SK-N-SH (cell line): ENCODE measurements at regions not wholly inside any gene's neighbourhood (a gene's known extent, or its start where the extent isn't known, plus 50 kb on each side); places are given as distances from the start of the nearest gene placed in this dataset.

Experiments
- CTCF ChIA-PET: fragments of 300-600, 350-600 bp; formaldehyde crosslinking; extraction: SDS; loops from one replicate; lab custom pipeline; 2021; lab: Yijun Ruan, JAX
- POLR2A ChIA-PET: fragments of 350-600 bp; sonication (Branson Sonifier 250); formaldehyde crosslinking; extraction: SDS; loops from one replicate; lab custom pipeline; 2020; ENCODE audit warnings: antibody characterized with exemption, inconsistent platforms; lab: Yijun Ruan, JAX
- DNase-seq: peaks from one replicate; pipeline ENCODE4 v3.0.0; 2012
- H2AFZ ChIP-seq: fragments of 200-600 bp; sonication (generic); 2 replicates; pipeline ENCODE4 v1.8.1; 2016; ENCODE audit warnings: antibody characterized with exemption, mild to moderate bottlenecking, low read depth
- H3F3A ChIP-seq: fragments of 200-600 bp; sonication (generic); replicated peaks from 2 replicates; pipeline ENCODE3; 2016; ENCODE audit warnings: antibody characterized with exemption, mild to moderate bottlenecking; ENCODE audit not compliant: insufficient read depth
- H3K27ac ChIP-seq, 2 experiments: fragments of 200-500 bp in 1 of 2; fragments of 200-600 bp in 1 of 2; sonication (Bioruptor generic) in 1 of 2; sonication (generic), shearing (Covaris generic) in 1 of 2; 2 replicates each; pipeline versions ENCODE4 v1.5.1 to v1.6.1; 2014 to 2016; ENCODE audit warnings: low read depth in 2 of 2, inconsistent platforms in 1 of 2, low read length in 1 of 2, mild to moderate bottlenecking in 1 of 2, mixed read lengths in 1 of 2
- H3K27me3 ChIP-seq: fragments of 200-600 bp; sonication (generic), shearing (Covaris generic); 2 replicates; pipeline ENCODE4 v1.6.1; 2016; ENCODE audit warnings: mixed run types; ENCODE audit not compliant: insufficient read depth
- H3K36me3 ChIP-seq, 2 experiments: fragments of 200-500 bp in 1 of 2; fragments of 200-600 bp in 1 of 2; sonication (Bioruptor generic) in 1 of 2; sonication (generic) in 1 of 2; replicated peaks in 1 of 2; 2 replicates each; pipeline versions ENCODE3 to v1.5.1; 2014 to 2016; ENCODE audit warnings: low read length in 1 of 2, mild to moderate bottlenecking in 1 of 2; ENCODE audit not compliant: insufficient read depth in 2 of 2, control insufficient read depth in 1 of 2
- H3K4me1 ChIP-seq, 2 experiments: fragments of 200-500 bp in 1 of 2; fragments of 200-600 bp in 1 of 2; sonication (Bioruptor generic) in 1 of 2; sonication (generic), shearing (Covaris generic) in 1 of 2; 2 replicates each; pipeline versions ENCODE4 v1.5.1 to v1.6.1; 2014 to 2016; ENCODE audit warnings: low read depth in 1 of 2, low read length in 1 of 2, mixed run types in 1 of 2; ENCODE audit not compliant: insufficient read depth in 2 of 2, control insufficient read depth in 1 of 2
- H3K4me2 ChIP-seq: fragments of 200-600 bp; sonication (generic), shearing (Covaris generic); 2 replicates; pipeline ENCODE4 v1.6.1; 2017; ENCODE audit warnings: mixed run types
- H3K4me3 ChIP-seq, 2 experiments: fragments of 200-500 bp in 1 of 2; fragments of 200-600 bp in 1 of 2; sonication (Bioruptor generic) in 1 of 2; sonication (generic), shearing (Covaris generic) in 1 of 2; 2 replicates each; pipeline versions ENCODE4 v1.5.1 to v1.8.1; 2014 to 2016; ENCODE audit warnings: low read depth in 2 of 2, inconsistent platforms in 1 of 2, low read length in 1 of 2, mild to moderate bottlenecking in 1 of 2, mixed read lengths in 1 of 2, moderate library complexity in 1 of 2
- H3K79me2 ChIP-seq: fragments of 200-600 bp; sonication (generic); 2 replicates; pipeline ENCODE4 v1.8.1; 2017; ENCODE audit warnings: mild to moderate bottlenecking; ENCODE audit not compliant: insufficient read depth
- H3K9ac ChIP-seq: fragments of 200-600 bp; sonication (generic); 2 replicates; pipeline ENCODE4 v1.6.1; 2017; ENCODE audit warnings: mixed run types
- H3K9me2 ChIP-seq: fragments of 200-600 bp; sonication (generic); 2 replicates; pipeline ENCODE4 v1.6.1; 2017; ENCODE audit warnings: mixed run types
- H3K9me3 ChIP-seq: fragments of 200-600 bp; sonication (generic); 2 replicates; pipeline ENCODE4 v1.6.1; 2017; ENCODE audit warnings: mixed run types, mild to moderate bottlenecking, moderate library complexity
- H4K20me1 ChIP-seq: fragments of 200-600 bp; sonication (generic); 2 replicates; pipeline ENCODE4 v1.6.1; 2017; ENCODE audit warnings: mild to moderate bottlenecking, mixed run types; ENCODE audit not compliant: insufficient read depth
- CHD2 ChIP-seq: fragments of 150-350 bp; IDR thresholded peaks from 2 replicates; pipeline ENCODE4 v1.6.1; 2018; ENCODE audit warnings: low read length; ENCODE audit not compliant: partially characterized antibody
- ELF1 ChIP-seq: IDR thresholded peaks from 2 replicates; pipeline ENCODE4 v1.4.0; 2012
- EZH2phosphoT487 ChIP-seq: fragments of 200-600 bp; sonication (generic); IDR thresholded peaks from 2 replicates; pipeline ENCODE4 v1.6.1; 2017; ENCODE audit warnings: low read depth, mixed run types, mild to moderate bottlenecking, antibody characterized with exemption, moderate library complexity, borderline replicate concordance
- GABPA ChIP-seq: IDR thresholded peaks from 2 replicates; pipeline ENCODE4 v1.4.0; 2012; ENCODE audit warnings: low read depth, mild to moderate bottlenecking
- JUND ChIP-seq: IDR thresholded peaks from 2 replicates; pipeline ENCODE4 v1.4.0; 2012
- NFIC ChIP-seq: IDR thresholded peaks from 2 replicates; pipeline ENCODE4 v1.4.0; 2012; ENCODE audit warnings: borderline replicate concordance
- POLR2AphosphoS5 ChIP-seq: IDR thresholded peaks from 2 replicates; pipeline ENCODE4 v1.6.1; 2012; ENCODE audit warnings: low read depth, low read length
- RAD21 ChIP-seq: IDR thresholded peaks from 2 replicates; pipeline ENCODE4 v1.6.1; 2012; ENCODE audit warnings: mild to moderate bottlenecking, low read length
- RCOR1 ChIP-seq: fragments of 150-350 bp; IDR thresholded peaks from 2 replicates; pipeline ENCODE4 v1.6.1; 2017; ENCODE audit warnings: antibody characterized with exemption, low read length
- SMC3 ChIP-seq: IDR thresholded peaks from 2 replicates; pipeline ENCODE4 v1.6.1; 2012; ENCODE audit warnings: low read depth, low read length, improper control_type of control experiment
- USF1 ChIP-seq: IDR thresholded peaks from 2 replicates; pipeline ENCODE4 v1.4.0; 2012; ENCODE audit warnings: low read depth, borderline replicate concordance
- YY1 ChIP-seq: IDR thresholded peaks from 2 replicates; pipeline ENCODE4 v1.4.0; 2012; ENCODE audit warnings: low read depth, mild to moderate bottlenecking
- WGBS: methylation state at CpG from one replicate; pipeline ENCODE4 v1.1.6; 2017; ENCODE audit warnings: low lambda C conversion rate; 5-methylcytosine and 5-hydroxymethylcytosine counted together

- DNase-seq, result no peak
- Histone ChIP-seq H2AFZ (no peak overlapping the region), H3K27ac (no peak overlapping the region), H3K4me1 (no peaks in the 10 kb centered on the region; a peak in 1 of 4 replicates), H3K4me3 (no peak overlapping the region), H3K9me2 (no peaks in the 10 kb centered on the region), H3F3A (no peaks in the 10 kb centered on the region), H4K20me1 (no peaks in the 10 kb centered on the region), H3K27me3 (no peaks in the 10 kb centered on the region; the same call in 1 of the 2 replicates), H3K36me3 (no peaks in the 10 kb centered on the region), H3K4me2 (no peak overlapping the region), H3K9me3 (no peaks in the 10 kb centered on the region), H3K9ac (no peak overlapping the region), H3K79me2 (no peaks in the 10 kb centered on the region)
- 1% methylated on average over 3 of the region's 3 CpGs for WGBS
- ChIA-PET POLR2A (no interaction called here), CTCF (no interaction called here)
- TF ChIP-seq GABPA (no peak), CHD2 (no peak)
- TF ChIP-seq, all 33 proteins: peak for 0
These were observed 446.4 kb downstream of the EPHA4 start for GRCh38 chr2:221125691-221126090.

GRCh38 chr2:221129657-221130056 lies 442.4 kb downstream of the EPHA4 start:
- H3K27me3 ChIP-seq, result no peaks in the 10 kb centered on the region
- no peak overlapping the region for H3K9ac ChIP-seq
- no peak for TF ChIP-seq RCOR1
- no peak for TF ChIP-seq SMC3
- H3K9me2 ChIP-seq, result no peaks in the 10 kb centered on the region
- H3K4me1 ChIP-seq, result no peaks in the 10 kb centered on the region; a peak in 1 of 4 replicates
- no peak overlapping the region for H3K4me3 ChIP-seq
- H3K79me2 ChIP-seq, result no peaks in the 10 kb centered on the region
- H2AFZ ChIP-seq, result no peak overlapping the region
- POLR2A ChIA-PET, result no interaction called here
- no peaks in the 10 kb centered on the region for H3F3A ChIP-seq
- WGBS, result 0% methylated on average over 1 of the region's 1 CpG
- no peak overlapping the region for H3K4me2 ChIP-seq
- no peak for DNase-seq
- H3K36me3 ChIP-seq, result no peaks in the 10 kb centered on the region
- no peaks in the 10 kb centered on the region for H3K9me3 ChIP-seq
- no peak overlapping the region for H3K27ac ChIP-seq
- CTCF ChIA-PET, result no interaction called here
- H4K20me1 ChIP-seq, result no peaks in the 10 kb centered on the region

- H3K36me3 ChIP-seq, result no peaks in the 10 kb centered on the region
- no peak overlapping the region for H3K4me2 ChIP-seq
- WGBS, result 0% methylated on average over 1 of the region's 1 CpG
- H2AFZ ChIP-seq, result no peak overlapping the region
- H3K4me1 ChIP-seq, result no peaks in the 10 kb centered on the region; a peak in 1 of 4 replicates
- H3K9me2 ChIP-seq, result no peaks in the 10 kb centered on the region
- TF ChIP-seq YY1 (no peak), RAD21 (no peak), JUND (no peak), USF1 (no peak), EZH2phosphoT487 (no peak), ELF1 (no peak), NFIC (no peak), POLR2AphosphoS5 (no peak)
- TF ChIP-seq, all 33 proteins: peak for 0
- no peaks in the 10 kb centered on the region for H3K79me2 ChIP-seq
- ChIA-PET POLR2A (no interaction called here), CTCF (no interaction called here)
- H4K20me1 ChIP-seq, result no peaks in the 10 kb centered on the region
- no peaks in the 10 kb centered on the region for H3F3A ChIP-seq
- DNase-seq, result no peak
- no peaks in the 10 kb centered on the region for H3K27me3 ChIP-seq
- H3K4me3 ChIP-seq, result no peak overlapping the region
- no peak overlapping the region for H3K27ac ChIP-seq
- no peak overlapping the region for H3K9ac ChIP-seq
- no peaks in the 10 kb centered on the region for H3K9me3 ChIP-seq
These were observed 441.7 kb downstream of the EPHA4 start for GRCh38 chr2:221130431-221130830.
